Mesothelial cell of epicardium (in vitro differentiated cells): ENCODE measurements at regions not wholly inside any gene's neighbourhood (a gene's known extent, or its start where the extent isn't known, plus 50 kb on each side); places are given as distances from the start of the nearest gene placed in this dataset.

Experiments used
- DNase-seq, 2 experiments: peaks; one replicate each; pipeline ENCODE4 v3.0.0; 2021; ENCODE audit warnings: low spot score in 2 of 2; ENCODE audit not compliant: unreplicated experiment in 2 of 2
- H3K27ac Mint-ChIP-seq: 2 replicates; pipeline ENCODE4 v1.8.0; 2021; ENCODE audit warnings: mixed read lengths
- H3K27me3 Mint-ChIP-seq: 2 replicates; pipeline ENCODE4 v1.8.0; 2021; ENCODE audit warnings: low read depth, mixed read lengths
- H3K36me3 Mint-ChIP-seq: 2 replicates; pipeline ENCODE4 v1.8.0; 2021; ENCODE audit warnings: mixed read lengths
- H3K4me1 Mint-ChIP-seq: 2 replicates; pipeline ENCODE4 v1.8.0; 2021; ENCODE audit warnings: mixed read lengths
- H3K4me3 Mint-ChIP-seq: 2 replicates; pipeline ENCODE4 v1.8.0; 2021; ENCODE audit warnings: mild to moderate bottlenecking, moderate library complexity, mixed read lengths
- H3K9me3 Mint-ChIP-seq: 2 replicates; pipeline ENCODE4 v1.8.0; 2021; ENCODE audit warnings: mixed read lengths
- CTCF ChIP-seq: fragments of 200-600 bp; sonication (generic); IDR thresholded peaks from one replicate; pipeline ENCODE4 v1.5.0; 2021; ENCODE audit warnings: antibody characterized with exemption; ENCODE audit not compliant: unreplicated experiment

GRCh38 chr4:11598591-11598990 lies 169.9 kb upstream of the HS3ST1 start:
- Mint-ChIP-seq H3K9me3 (peaks cover 4% of the 10 kb centered on the region), H3K4me3 (no peak overlapping the region), H3K27me3 (no peaks in the 10 kb centered on the region), H3K4me1 (peaks cover 11% of the 10 kb centered on the region), H3K27ac (no peak overlapping the region), H3K36me3 (no peaks in the 10 kb centered on the region)
- no peak for DNase-seq
- no peak for TF ChIP-seq CTCF

GRCh38 chr4:11597506-11597905 lies 168.8 kb upstream of the HS3ST1 start:
- Mint-ChIP-seq H3K9me3 (peaks cover 4% of the 10 kb centered on the region), H3K36me3 (no peaks in the 10 kb centered on the region), H3K4me3 (no peak overlapping the region), H3K4me1 (peaks cover 18% of the 10 kb centered on the region), H3K27me3 (no peaks in the 10 kb centered on the region), H3K27ac (no peak overlapping the region)
- no peak for DNase-seq
- TF ChIP-seq CTCF: no peak

GRCh38 chr4:11596989-11597388 lies 168.3 kb upstream of the HS3ST1 start:
- TF ChIP-seq CTCF: no peak
- Mint-ChIP-seq H3K4me3 (no peak overlapping the region), H3K36me3 (no peaks in the 10 kb centered on the region), H3K4me1 (peaks cover 18% of the 10 kb centered on the region), H3K27me3 (no peaks in the 10 kb centered on the region), H3K9me3 (peaks cover 4% of the 10 kb centered on the region), H3K27ac (no peak overlapping the region)
- no peak for DNase-seq

- no peaks in the 10 kb centered on the region for H3K27me3 Mint-ChIP-seq
- no peak overlapping the region for H3K27ac Mint-ChIP-seq
- H3K4me3 Mint-ChIP-seq: no peak overlapping the region
- H3K4me1 Mint-ChIP-seq: peaks cover 18% of the 10 kb centered on the region
- H3K9me3 Mint-ChIP-seq: no peaks in the 10 kb centered on the region
- TF ChIP-seq CTCF: no peak
- no peaks in the 10 kb centered on the region for H3K36me3 Mint-ChIP-seq
- no peak for DNase-seq
Observed at GRCh38 chr4:11593576-11594116, 165.0 kb upstream of the HS3ST1 start.

GRCh38 chr4:11592276-11592675 lies 163.6 kb upstream of the HS3ST1 start:
- Mint-ChIP-seq H3K36me3 (no peaks in the 10 kb centered on the region), H3K4me3 (no peak overlapping the region), H3K9me3 (no peaks in the 10 kb centered on the region)

More at GRCh38 chr4:11592276-11592675, 163.6 kb upstream of the HS3ST1 start:
- Mint-ChIP-seq H3K27ac (no peak overlapping the region), H3K27me3 (no peaks in the 10 kb centered on the region), H3K4me1 (peaks cover 15% of the 10 kb centered on the region)
- no peak for DNase-seq
- TF ChIP-seq CTCF: no peak
